NOMO-1 treated with DMSO at 0.1 percent for 48 hours (cell line): ENCODE measurements at regions not wholly inside any gene's neighbourhood (a gene's known extent, or its start where the extent isn't known, plus 50 kb on each side); places are given as distances from the start of the nearest gene placed in this dataset.
A peak's percentile ranks its signal among the peaks of the same experiment; 100 is the strongest.
"Not testable (repeated sequence)": the region's sequence is repeated elsewhere in the genome, so short reads cannot be mapped to it uniquely, and the experiment has no call there.

ENCODE experiments used
- DNase-seq: peaks from one replicate; lab custom pipeline; 2025; ENCODE audit not compliant: unreplicated experiment; lab: John Stamatoyannopoulos, UW

GRCh38 chrX:42017971-42018370, 94.6 kb upstream of the CASK start:
- DNase-seq: no peak

GRCh38 chrX:42000836-42001235, 77.5 kb upstream of the CASK start:
- DNase-seq: no peak

- DNase-seq: no peak
These were observed 61.3 kb upstream of the CASK start for GRCh38 chrX:41984628-41985027.

- DNase-seq: peak; percentile 3
These were observed 59.6 kb upstream of the CASK start for GRCh38 chrX:41982953-41983352.

GRCh38 chrX:41981481-41982013, 58.2 kb upstream of the CASK start:
- DNase-seq: no peak

- DNase-seq: not testable (repeated sequence)
These were observed 51.3 kb upstream of the CASK start for GRCh38 chrX:41974677-41975076.

GRCh38 chrX:41973208-41973607, 49.9 kb upstream of the CASK start:
- no peak for DNase-seq
